GM13977 (cell line): ENCODE measurements at regions not wholly inside any gene's neighbourhood (a gene's known extent, or its start where the extent isn't known, plus 50 kb on each side); places are given as distances from the start of the nearest gene placed in this dataset.
"Not testable (repeated sequence)": the region's sequence is repeated elsewhere in the genome, so short reads cannot be mapped to it uniquely, and the experiment has no call there.

Experiments used
- DNase-seq: peaks from one replicate; pipeline ENCODE4 v3.0.0; 2012; ENCODE audit warnings: low spot score
- in situ Hi-C: fragments of 300-500 bp; cut with MboI; formaldehyde crosslinking; loops from one replicate; pipeline ENCODE4 v1.12.0; 2022; ENCODE audit warnings: low sequenced_read_pairs, low pct_unique_long_range_greater_than_20kb, mixed read lengths, inconsistent platforms; ENCODE audit not compliant: unreplicated experiment
- TF ChIP-seq, protein P1 (sequence below): IDR thresholded peaks from 2 replicates; pipeline ENCODE4 v1.5.1; 2012; ENCODE audit warnings: mild to moderate bottlenecking, control low read depth; ENCODE audit not compliant: insufficient read depth; ENCODE audit errors: extremely low read depth, missing control alignments

DNA sequence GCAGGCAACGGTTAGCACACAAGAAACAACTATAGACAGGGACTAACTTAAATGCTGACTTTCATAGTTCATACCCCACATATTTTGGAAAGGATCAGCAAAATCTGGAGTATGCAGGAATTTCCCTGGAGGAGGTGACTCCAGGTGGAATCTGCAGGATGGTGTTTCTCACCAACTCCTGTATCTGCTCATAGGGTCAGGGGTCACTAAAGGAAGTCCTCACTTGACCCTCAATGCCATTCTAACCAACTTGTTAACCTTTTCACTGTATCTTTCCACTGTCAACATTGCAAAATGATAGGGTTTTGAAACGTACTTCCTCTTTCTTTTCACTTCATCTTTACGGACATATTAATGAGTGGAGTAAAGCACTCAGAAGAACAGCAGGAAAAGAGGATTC is 207.0 kb upstream of the CXCR4 start:
- no peak for DNase-seq
- in situ Hi-C loops, result no loop called here
- TF ChIP-seq, protein P1, sequence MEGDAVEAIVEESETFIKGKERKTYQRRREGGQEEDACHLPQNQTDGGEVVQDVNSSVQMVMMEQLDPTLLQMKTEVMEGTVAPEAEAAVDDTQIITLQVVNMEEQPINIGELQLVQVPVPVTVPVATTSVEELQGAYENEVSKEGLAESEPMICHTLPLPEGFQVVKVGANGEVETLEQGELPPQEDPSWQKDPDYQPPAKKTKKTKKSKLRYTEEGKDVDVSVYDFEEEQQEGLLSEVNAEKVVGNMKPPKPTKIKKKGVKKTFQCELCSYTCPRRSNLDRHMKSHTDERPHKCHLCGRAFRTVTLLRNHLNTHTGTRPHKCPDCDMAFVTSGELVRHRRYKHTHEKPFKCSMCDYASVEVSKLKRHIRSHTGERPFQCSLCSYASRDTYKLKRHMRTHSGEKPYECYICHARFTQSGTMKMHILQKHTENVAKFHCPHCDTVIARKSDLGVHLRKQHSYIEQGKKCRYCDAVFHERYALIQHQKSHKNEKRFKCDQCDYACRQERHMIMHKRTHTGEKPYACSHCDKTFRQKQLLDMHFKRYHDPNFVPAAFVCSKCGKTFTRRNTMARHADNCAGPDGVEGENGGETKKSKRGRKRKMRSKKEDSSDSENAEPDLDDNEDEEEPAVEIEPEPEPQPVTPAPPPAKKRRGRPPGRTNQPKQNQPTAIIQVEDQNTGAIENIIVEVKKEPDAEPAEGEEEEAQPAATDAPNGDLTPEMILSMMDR, result no peak

DNA sequence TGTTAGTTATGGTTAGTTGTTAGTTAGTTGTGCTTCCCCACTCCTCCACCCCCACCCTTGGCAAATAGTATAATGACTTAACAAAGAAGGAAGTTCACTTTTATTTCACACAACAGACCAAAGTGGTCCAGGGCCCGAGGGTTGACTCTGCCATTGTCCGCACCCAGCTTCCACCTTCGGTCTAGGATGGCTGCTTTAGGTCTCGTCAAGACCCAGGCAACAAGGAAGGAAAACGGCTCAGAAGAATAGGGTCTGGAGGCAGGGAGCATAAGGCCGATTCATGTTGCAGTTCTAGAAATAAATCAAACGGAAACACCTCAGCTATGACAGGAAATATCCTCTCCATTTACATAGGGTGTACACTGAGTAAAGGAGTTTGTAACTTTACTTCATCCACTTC is 206.0 kb upstream of the CXCR4 start:
- in situ Hi-C loops, result no loop called here
- DNase-seq, result no peak
- TF ChIP-seq, protein P1, result no peak

DNA sequence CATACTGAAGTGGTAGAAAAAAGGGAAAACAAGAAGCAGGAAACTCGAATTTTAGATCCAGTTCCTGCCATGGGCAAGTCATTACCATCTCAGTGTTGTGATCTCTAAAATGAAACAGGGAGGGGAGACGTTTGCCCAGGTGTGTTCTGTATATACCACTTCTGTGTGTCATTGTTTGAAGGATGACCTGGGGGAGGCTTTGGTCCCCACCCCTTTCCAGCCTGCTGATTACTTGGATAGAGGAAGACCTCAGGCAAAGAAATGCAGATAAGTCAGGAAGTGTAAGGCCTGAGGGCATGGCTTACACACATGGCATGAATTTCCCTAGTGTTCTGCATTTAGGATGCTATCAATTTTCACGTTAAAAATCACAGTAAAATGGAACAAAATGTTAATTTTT is 205.2 kb upstream of the CXCR4 start:
- in situ Hi-C loops, result no loop called here
- TF ChIP-seq, protein P1, result no peak
- no peak for DNase-seq

DNA sequence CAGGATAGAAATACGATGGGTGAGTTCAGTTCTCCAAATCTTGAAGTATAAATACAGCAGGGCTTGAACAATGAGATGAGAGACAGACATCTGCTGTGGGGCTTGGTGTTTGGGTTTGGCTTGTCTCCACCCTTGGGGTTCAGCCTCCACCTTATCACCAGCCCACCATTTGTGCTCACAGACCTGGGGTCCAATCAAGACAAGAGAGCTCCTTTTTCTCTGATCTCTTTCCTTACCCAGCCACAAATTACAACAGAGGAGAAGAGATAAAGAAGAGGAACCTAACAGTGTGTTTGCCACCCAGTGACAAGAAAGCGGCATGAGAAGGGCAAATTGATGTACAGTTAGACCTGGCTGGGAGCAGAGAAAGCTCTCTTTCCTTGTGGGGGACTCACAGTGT is 204.5 kb upstream of the CXCR4 start:
- in situ Hi-C loops, result no loop called here
- TF ChIP-seq, protein P1, result no peak
- no peak for DNase-seq

DNA sequence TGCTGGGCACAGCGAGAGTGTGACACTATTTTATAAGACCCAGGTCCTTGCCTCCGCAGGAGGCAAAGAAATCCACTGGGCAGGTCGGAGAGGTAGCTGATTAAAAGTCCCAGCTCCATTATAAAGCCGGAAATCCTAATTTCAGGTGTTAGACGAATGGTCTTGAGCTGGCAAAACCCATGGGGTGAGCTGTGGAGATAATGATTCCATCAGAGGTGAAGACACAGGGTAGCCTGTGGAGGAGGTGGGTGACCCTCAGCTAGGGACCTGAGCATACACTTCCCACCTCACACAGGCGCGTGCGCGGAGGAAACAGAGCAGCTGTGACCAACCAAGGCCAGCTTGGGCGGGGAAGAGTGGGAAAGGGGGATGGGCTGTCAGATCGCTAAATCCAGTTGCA is 201.7 kb upstream of the CXCR4 start:
- in situ Hi-C loops, result no loop called here
- no peak for DNase-seq
- TF ChIP-seq, protein P1, result no peak

DNA sequence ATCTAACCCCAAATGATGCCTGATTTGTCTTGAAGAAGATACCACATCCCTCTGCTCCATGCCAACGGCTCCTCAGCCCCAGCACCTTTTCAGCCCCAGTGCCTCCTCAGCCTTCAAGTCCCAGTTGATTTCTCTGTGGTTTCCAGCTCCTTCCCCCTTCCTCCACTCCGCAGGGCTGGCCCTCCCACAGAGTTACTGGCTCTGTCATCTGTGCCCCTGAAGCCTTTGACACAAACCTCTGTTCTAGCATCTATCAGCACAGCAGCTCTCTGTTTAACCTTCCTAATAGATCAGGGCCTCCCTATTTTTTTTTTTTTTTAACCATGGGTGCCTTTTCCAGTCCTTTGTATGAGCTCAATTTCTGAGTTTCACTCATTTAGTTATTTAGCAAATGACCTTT is 201.3 kb upstream of the CXCR4 start:
- in situ Hi-C loops, result no loop called here
- DNase-seq, result no peak
- TF ChIP-seq, protein P1, result no peak

DNA sequence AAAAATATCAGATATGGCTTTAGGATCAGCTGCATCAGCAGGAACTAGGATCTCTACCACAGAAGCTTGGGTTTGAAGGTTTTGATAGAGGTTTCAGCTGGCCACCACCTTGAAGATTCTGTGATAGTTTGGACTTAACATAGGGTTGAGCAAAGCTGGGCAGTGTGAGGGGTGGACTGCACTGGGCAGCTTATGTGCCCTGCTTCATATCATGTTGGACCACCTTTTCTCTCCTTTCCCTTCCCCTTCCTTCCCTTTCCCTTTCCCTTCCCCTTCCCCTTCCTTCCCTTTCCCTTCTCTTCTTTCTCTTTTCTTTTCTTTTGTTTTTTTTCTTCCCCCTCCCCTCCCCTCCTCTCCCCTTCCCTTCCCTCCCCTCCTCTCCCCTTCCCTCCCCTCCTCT is 196.3 kb upstream of the CXCR4 start:
- in situ Hi-C loops, result no loop called here
- DNase-seq, result no peak
- TF ChIP-seq, protein P1, result no peak

DNA sequence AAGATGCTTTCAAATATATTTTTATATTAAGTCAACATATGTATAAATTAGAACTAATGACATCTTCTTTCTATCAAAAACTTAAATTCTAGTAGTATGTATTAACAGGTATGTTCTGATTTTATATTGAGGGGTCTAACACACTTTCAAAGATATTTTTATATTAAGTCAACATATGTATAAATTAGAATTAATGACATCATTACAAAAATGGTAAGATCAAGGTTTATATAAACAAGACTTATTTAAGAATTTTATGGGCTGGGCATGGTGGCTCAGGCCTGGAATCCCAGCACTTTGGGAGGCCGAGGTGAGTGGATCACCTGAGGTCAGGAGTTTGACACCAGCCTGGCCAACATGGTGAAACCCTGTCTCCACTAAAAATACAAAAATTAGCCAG is 194.6 kb upstream of the CXCR4 start:
- in situ Hi-C loops, DNase-seq: not testable (repeated sequence)
